GM18907 (cell line): ENCODE measurements at regions not wholly inside any gene's neighbourhood (a gene's known extent, or its start where the extent isn't known, plus 50 kb on each side); places are given as distances from the start of the nearest gene placed in this dataset.
"Not testable (repeated sequence)": the region's sequence is repeated elsewhere in the genome, so short reads cannot be mapped to it uniquely, and the experiment has no call there.

ENCODE experiments used
- ATAC-seq: cut with Tn5 transposase; IDR thresholded peaks from one replicate; pipeline ENCODE4 v1.9.1; 2021; ENCODE audit warnings: mild to moderate bottlenecking, moderate library complexity; ENCODE audit not compliant: unreplicated experiment

GRCh38 chr16:52740333-52740732 lies 193.4 kb upstream of the TOX3 start:
- no peak for ATAC-seq

GRCh38 chr16:52738992-52739391 lies 192.0 kb upstream of the TOX3 start:
- not testable (repeated sequence) for ATAC-seq

GRCh38 chr16:52731219-52731875 lies 184.4 kb upstream of the TOX3 start:
- no peak for ATAC-seq

GRCh38 chr16:52729731-52730130 lies 182.8 kb upstream of the TOX3 start:
- no peak for ATAC-seq

GRCh38 chr16:52727849-52728248 lies 180.9 kb upstream of the TOX3 start:
- no peak for ATAC-seq

GRCh38 chr16:52727441-52727840 lies 180.5 kb upstream of the TOX3 start:
- ATAC-seq: no peak

GRCh38 chr16:52725461-52725860 lies 178.5 kb upstream of the TOX3 start:
- ATAC-seq: no peak

- no peak for ATAC-seq
Observed at GRCh38 chr16:52725043-52725442, 178.1 kb upstream of the TOX3 start.

GRCh38 chr16:52721331-52721730 lies 174.4 kb upstream of the TOX3 start:
- ATAC-seq: no peak

GRCh38 chr16:52718046-52718445 lies 171.1 kb upstream of the TOX3 start:
- ATAC-seq: no peak

GRCh38 chr16:52713740-52714139 lies 166.8 kb upstream of the TOX3 start:
- ATAC-seq: no peak

- ATAC-seq: no peak
Observed at GRCh38 chr16:52709306-52709705, 162.4 kb upstream of the TOX3 start.

GRCh38 chr16:52708476-52708875 lies 161.5 kb upstream of the TOX3 start:
- ATAC-seq: no peak

GRCh38 chr16:52707676-52708337 lies 160.9 kb upstream of the TOX3 start:
- ATAC-seq: no peak

- ATAC-seq: no peak
Observed at GRCh38 chr16:52705122-52705521, 158.2 kb upstream of the TOX3 start.

GRCh38 chr16:52697971-52698370 lies 151.0 kb upstream of the TOX3 start:
- no peak for ATAC-seq

GRCh38 chr16:52696126-52696525 lies 149.2 kb upstream of the TOX3 start:
- no peak for ATAC-seq

- no peak for ATAC-seq
Observed at GRCh38 chr16:52690468-52690867, 143.5 kb upstream of the TOX3 start.

- ATAC-seq: no peak
Observed at GRCh38 chr16:52680993-52681392, 134.1 kb upstream of the TOX3 start.

- no peak for ATAC-seq
Observed at GRCh38 chr16:52677501-52677900, 130.6 kb upstream of the TOX3 start.

- ATAC-seq: no peak
Observed at GRCh38 chr16:52676959-52677358, 130.0 kb upstream of the TOX3 start.

GRCh38 chr16:52671590-52671989 lies 124.6 kb upstream of the TOX3 start:
- ATAC-seq: no peak

- no peak for ATAC-seq
Observed at GRCh38 chr16:52657924-52658323, 111.0 kb upstream of the TOX3 start.
